RWPE2 (cell line): ENCODE measurements at regions not wholly inside any gene's neighbourhood (a gene's known extent, or its start where the extent isn't known, plus 50 kb on each side); places are given as distances from the start of the nearest gene placed in this dataset.

ENCODE experiments used
- ATAC-seq: fragments of 200-7000 bp; cut with Tn5 transposase; 3 replicates; pipeline ENCODE4 v1.9.1; 2021; ENCODE audit warnings: low read depth
- DNase-seq: peaks from one replicate; pipeline ENCODE4 v3.0.0-alpha.2; 2020; ENCODE audit warnings: low spot score
- H3K27ac ChIP-seq: fragments of 450-650 bp; 2 replicates; pipeline ENCODE4 v1.5.1; 2017; ENCODE audit warnings: mild to moderate bottlenecking; ENCODE audit not compliant: poor library complexity, severe bottlenecking
- H3K27me3 ChIP-seq: fragments of 250-450 bp; sonication (Bioruptor Pico); 2 replicates; pipeline ENCODE4 v1.5.1; 2021; ENCODE audit warnings: mild to moderate bottlenecking, moderate library complexity; ENCODE audit not compliant: insufficient read depth, poor library complexity, severe bottlenecking
- H3K36me3 ChIP-seq: fragments of 250-450 bp; sonication (Bioruptor Pico); 2 replicates; pipeline ENCODE4 v1.5.1; 2020; ENCODE audit warnings: low read depth, mild to moderate bottlenecking, moderate library complexity
- H3K4me1 ChIP-seq: fragments of 250-450 bp; sonication (Bioruptor Pico); 2 replicates; pipeline ENCODE4 v1.5.1; 2021; ENCODE audit warnings: mild to moderate bottlenecking, moderate library complexity; ENCODE audit not compliant: insufficient read depth, poor library complexity, severe bottlenecking
- H3K4me3 ChIP-seq: fragments of 250-450 bp; sonication (Bioruptor Pico); 2 replicates; pipeline ENCODE4 v1.5.1; 2021; ENCODE audit warnings: mild to moderate bottlenecking, moderate library complexity; ENCODE audit not compliant: severe bottlenecking
- H3K9me3 ChIP-seq: fragments of 250-450 bp; sonication (Bioruptor Pico); 2 replicates; pipeline ENCODE4 v1.5.1; 2021; ENCODE audit warnings: mild to moderate bottlenecking, moderate library complexity; ENCODE audit not compliant: severe bottlenecking
- CTCF ChIP-seq: fragments of 450-650 bp; IDR thresholded peaks from one replicate; pipeline ENCODE4 v1.5.1; 2017; ENCODE audit warnings: mild to moderate bottlenecking, moderate library complexity; ENCODE audit not compliant: poor library complexity, severe bottlenecking

- Histone ChIP-seq H3K27ac (peak overlapping the region; percentile 41), H3K4me1 (peaks cover 16% of the 10 kb centered on the region), H3K4me3 (no peak overlapping the region), H3K36me3 (no peaks in the 10 kb centered on the region), H3K27me3 (no peaks in the 10 kb centered on the region), H3K9me3 (no peaks in the 10 kb centered on the region)
- ATAC-seq = peak; percentile 91
- no peak for DNase-seq
- no peak for TF ChIP-seq CTCF
Measured at GRCh38 chr6:92756912-92757311, 662.4 kb downstream of the EPHA7 start.

- no peak for ATAC-seq
- no peak overlapping the region for H3K27ac ChIP-seq
- no peak for TF ChIP-seq CTCF
Measured at GRCh38 chr6:92753956-92754355, 665.4 kb downstream of the EPHA7 start.

GRCh38 chr6:92752114-92752513, 667.2 kb downstream of the EPHA7 start:
- no peaks in the 10 kb centered on the region for H3K36me3 ChIP-seq
- H3K27ac ChIP-seq = no peak overlapping the region
- no peak for DNase-seq
- H3K27me3 ChIP-seq = no peaks in the 10 kb centered on the region
- peaks cover 12% of the 10 kb centered on the region for H3K4me1 ChIP-seq
- no peak for TF ChIP-seq CTCF
- peaks cover 7% of the 10 kb centered on the region for H3K9me3 ChIP-seq
- H3K4me3 ChIP-seq = no peak overlapping the region
- no peak for ATAC-seq

More at GRCh38 chr6:92753956-92754355, 665.4 kb downstream of the EPHA7 start:
- no peak for DNase-seq
- Histone ChIP-seq H3K4me1 (peaks cover 16% of the 10 kb centered on the region), H3K27me3 (no peaks in the 10 kb centered on the region), H3K36me3 (no peaks in the 10 kb centered on the region), H3K4me3 (no peak overlapping the region), H3K9me3 (peaks cover 7% of the 10 kb centered on the region)

GRCh38 chr6:92748131-92748530, 671.2 kb downstream of the EPHA7 start:
- no peak overlapping the region for H3K4me3 ChIP-seq
- no peaks in the 10 kb centered on the region for H3K27me3 ChIP-seq
- no peak for DNase-seq
- peaks cover 7% of the 10 kb centered on the region for H3K9me3 ChIP-seq
- no peaks in the 10 kb centered on the region for H3K36me3 ChIP-seq
- ATAC-seq = no peak
- TF ChIP-seq CTCF = no peak
- H3K4me1 ChIP-seq = no peaks in the 10 kb centered on the region
- H3K27ac ChIP-seq = no peak overlapping the region

GRCh38 chr6:92737983-92738382, 681.4 kb downstream of the EPHA7 start:
- ATAC-seq (no peak), DNase-seq (no peak)
- H3K4me3 ChIP-seq = no peak overlapping the region
- no peaks in the 10 kb centered on the region for H3K4me1 ChIP-seq
- no peaks in the 10 kb centered on the region for H3K27me3 ChIP-seq
- H3K27ac ChIP-seq = no peak overlapping the region
- no peaks in the 10 kb centered on the region for H3K9me3 ChIP-seq
- no peaks in the 10 kb centered on the region for H3K36me3 ChIP-seq
- no peak for TF ChIP-seq CTCF
